K562 (cell line): ENCODE measurements at regions not wholly inside any gene's neighbourhood (a gene's known extent, or its start where the extent isn't known, plus 50 kb on each side); places are given as distances from the start of the nearest gene placed in this dataset.

Experiments used
- ATAC-seq: fragments of 200-7000 bp; cut with Tn5 transposase; 3 replicates; pipeline ENCODE4 v1.9.1; 2020; ENCODE audit warnings: moderate library complexity
- BruUV-seq: library from RNA; stranded (reverse); fragments of 400-500 nt; replicated peaks from 2 replicates; lab custom pipeline; 2021; lab: Mats Ljungman, UMichigan
- CTCF ChIA-PET: fragments of 300-600 bp; formaldehyde crosslinking; extraction: SDS; loops from one replicate; lab custom pipeline; 2021; ENCODE audit warnings: low intra/inter-chr PET ratio; lab: Yijun Ruan, JAX
- POLR2A ChIA-PET: fragments of 300-600, 350-650 bp; sonication (Branson Sonifier 250); formaldehyde crosslinking; extraction: SDS; loops from one replicate; lab custom pipeline; 2021; ENCODE audit warnings: antibody characterized with exemption, inconsistent platforms; lab: Yijun Ruan, JAX
- DNase-seq, 4 experiments: peaks; one replicate each; pipeline versions ENCODE4 v3.0.0 to v3.0.0-alpha.2; 2011 to 2018; ENCODE audit warnings: low spot score in 3 of 4, mixed read lengths in 3 of 4; ENCODE audit errors: extremely low read depth in 1 of 4
- FAIRE-seq: peaks from 2 replicates; lab custom pipeline; 2011; peaks lifted over from hg19 to GRCh38; lab: Jason Lieb, UNC
- H2AFZ ChIP-seq: 2 replicates; pipeline ENCODE4 v1.6.0; 2011; ENCODE audit warnings: low read depth, low read length, control low read depth, inconsistent platforms
- H3K27ac ChIP-seq: fragments of 200-600 bp; 3 replicates; pipeline ENCODE4 v1.8.0; 2011; ENCODE audit warnings: low read depth, mild to moderate bottlenecking, control low read depth, inconsistent platforms, low read length, moderate library complexity, mixed read lengths; ENCODE audit errors: extremely low read depth
- H3K27me3 ChIP-seq, 2 experiments: fragments of 300-600 bp in 1 of 2; 2 replicates in 1 of 2; 3 replicates in 1 of 2; pipeline versions ENCODE4 v1.6.0 to v1.8.0; 2011; ENCODE audit warnings: inconsistent platforms in 2 of 2, low read length in 2 of 2, mild to moderate bottlenecking in 1 of 2, mixed read lengths in 1 of 2, moderate library complexity in 1 of 2; ENCODE audit not compliant: control insufficient read depth in 2 of 2, insufficient read depth in 2 of 2
- H3K36me3 ChIP-seq: fragments of 300-600 bp; 3 replicates; pipeline ENCODE4 v1.8.0; 2011; ENCODE audit warnings: mild to moderate bottlenecking, low read length, inconsistent platforms; ENCODE audit not compliant: control insufficient read depth, insufficient read depth
- H3K4me1 ChIP-seq, 2 experiments: fragments of 200-600 bp in 1 of 2; replicated peaks in 1 of 2; 2 replicates in 1 of 2; 3 replicates in 1 of 2; pipeline versions ENCODE4 v1.5.1 to v1.8.0; 2011; ENCODE audit warnings: inconsistent platforms in 2 of 2, low read length in 2 of 2, mild to moderate bottlenecking in 1 of 2, mixed read lengths in 1 of 2, moderate library complexity in 1 of 2; ENCODE audit not compliant: control insufficient read depth in 2 of 2, insufficient read depth in 2 of 2
- H3K4me2 ChIP-seq: 2 replicates; pipeline ENCODE4 v1.6.1; 2011; ENCODE audit warnings: low read length, control low read depth, inconsistent platforms, mixed read lengths; ENCODE audit not compliant: insufficient read depth
- H3K4me3 ChIP-seq: fragments of 200-600 bp; sonication (generic), shearing (Covaris generic); 2 replicates; pipeline ENCODE4 v1.5.1; 2016; ENCODE audit warnings: control low read depth, inconsistent platforms
- H3K79me2 ChIP-seq: fragments of 200-600 bp; 3 replicates; pipeline ENCODE4 v1.8.0; 2011; ENCODE audit warnings: low read length, inconsistent platforms; ENCODE audit not compliant: control insufficient read depth, insufficient read depth
- H3K9ac ChIP-seq, 2 experiments: 2 replicates each; pipeline versions ENCODE4 v1.6.0 to v1.6.1; 2011; ENCODE audit warnings: low read depth in 2 of 2, low read length in 2 of 2, control low read depth in 1 of 2, inconsistent platforms in 1 of 2, mild to moderate bottlenecking in 1 of 2, mixed read lengths in 1 of 2; ENCODE audit not compliant: insufficient read depth in 1 of 2
- H3K9me1 ChIP-seq: one replicate; pipeline ENCODE4 v1.6.0; 2011; ENCODE audit warnings: inconsistent platforms, mild to moderate bottlenecking, low read length, moderate library complexity; ENCODE audit not compliant: control insufficient read depth, insufficient read depth
- H3K9me3 ChIP-seq: replicated peaks from 2 replicates; pipeline ENCODE4 v1.5.1; 2011; ENCODE audit warnings: low read depth, low read length, inconsistent platforms; ENCODE audit not compliant: control insufficient read depth, insufficient read depth
- H4K20me1 ChIP-seq: replicated peaks from 2 replicates; pipeline ENCODE4 v1.6.1; 2011; ENCODE audit warnings: low read length, inconsistent platforms, mixed read lengths; ENCODE audit not compliant: control insufficient read depth, insufficient read depth
- MTF1 ChIP-seq: fragments of 250-450 bp; sonication (Bioruptor Pico); IDR thresholded peaks from 2 replicates; pipeline ENCODE4 v1.9.0; 2021; ENCODE audit warnings: moderate library complexity, mild to moderate bottlenecking, inconsistent platforms, borderline replicate concordance
- TEAD4 ChIP-seq, 2 experiments: sonication (generic) in 1 of 2; formaldehyde crosslinking in 1 of 2; IDR thresholded peaks; 2 replicates each; pipeline versions ENCODE4 v1.6.1 to v1.8.0; 2012 to 2022; ENCODE audit warnings: borderline replicate concordance in 1 of 2, inconsistent platforms in 1 of 2, low read length in 1 of 2, mild to moderate bottlenecking in 1 of 2, missing genetic modification reagents in 1 of 2
- WGBS: fragments of 100-300 bp; shearing (Covaris generic); methylation state at CpG from one replicate; pipeline ENCODE4 v1.1.6; 2016; ENCODE audit warnings: low coverage, mixed read lengths; ENCODE audit not compliant: insufficient coverage; ENCODE audit errors: missing lambda C conversion rate; 5-methylcytosine and 5-hydroxymethylcytosine counted together
- in situ Hi-C: fragments of 300-500 bp; cut with MboI; formaldehyde crosslinking; loops from 4 replicates; pipeline ENCODE4 v1.15.0; 2018; ENCODE audit warnings: inconsistent platforms, mixed read lengths
- intact Hi-C: fragments of 100-400 bp; cut with micrococcal nuclease; formaldehyde crosslinking; loops from 2 replicates; pipeline ENCODE4 v1.14.2; 2022

- DNase-seq (no peak), FAIRE-seq (no peak), ATAC-seq (no peak)
- Histone ChIP-seq H4K20me1 (no peaks in the 10 kb centered on the region), H3K36me3 (no peaks in the 10 kb centered on the region), H3K4me1 (no peaks in the 10 kb centered on the region), H3K79me2 (no peaks in the 10 kb centered on the region), H3K9me3 (no peaks in the 10 kb centered on the region), H2AFZ (no peak overlapping the region), H3K27ac (no peak overlapping the region), H3K4me2 (no peak overlapping the region), H3K4me3 (no peak overlapping the region), H3K9me1 (no peaks in the 10 kb centered on the region), H3K27me3 (no peaks in the 10 kb centered on the region), H3K9ac (no peak overlapping the region)
- ChIA-PET POLR2A (no interaction called here), CTCF (no interaction called here)
- no TSS peak for BruUV-seq
- TF ChIP-seq MTF1 (CRISPR knock-in tag), result no peak
- intact Hi-C loops, result no loop called here
- in situ Hi-C loops, result no loop called here
- WGBS, result 0% methylated on average over 3 of the region's 3 CpGs
Measured at GRCh38 chr4:57774681-57775080, 664.5 kb upstream of the IGFBP7 start.

GRCh38 chr4:57774171-57774570 is 664.0 kb upstream of the IGFBP7 start:
- Histone ChIP-seq H3K27me3 (no peaks in the 10 kb centered on the region), H3K36me3 (no peaks in the 10 kb centered on the region), H3K9ac (no peak overlapping the region)
- no peak for ATAC-seq
- CTCF ChIA-PET, result no interaction called here
- TF ChIP-seq TEAD4 (IDR thresholded peaks at IDR 0.05; ENCODE audit: low read length) (no peak), TEAD4 (CRISPR knock-in tag; IDR thresholded peaks at IDR 0.05; ENCODE audit: borderline replicate concordance) (no peak)
- TF ChIP-seq, all 486 proteins: peak for 0
- H3K4me2 ChIP-seq, result no peak overlapping the region
- no peaks in the 10 kb centered on the region for H4K20me1 ChIP-seq
- no peaks in the 10 kb centered on the region for H3K9me1 ChIP-seq
- H2AFZ ChIP-seq, result no peak overlapping the region
- H3K79me2 ChIP-seq, result no peaks in the 10 kb centered on the region
- DNase-seq, result no peak
- POLR2A ChIA-PET, result no interaction called here
- no peak overlapping the region for H3K4me3 ChIP-seq
- BruUV-seq, result no TSS peak
- H3K27ac ChIP-seq, result no peak overlapping the region
- FAIRE-seq, result no peak
- intact Hi-C loops, result no loop called here
- H3K4me1 ChIP-seq, result no peaks in the 10 kb centered on the region
- in situ Hi-C loops, result no loop called here
- H3K9me3 ChIP-seq, result no peaks in the 10 kb centered on the region
